Breast epithelium (tissue), 3 donors: ENCODE measurements at regions not wholly inside any gene's neighbourhood (a gene's known extent, or its start where the extent isn't known, plus 50 kb on each side); places are given as distances from the start of the nearest gene placed in this dataset.

Source experiments
- CTCF ChIP-seq, 3 donors: fragments of 450-650 bp; IDR thresholded peaks; one replicate each; pipeline ENCODE4 v1.5.1; 2016 to 2017; ENCODE audit warnings: antibody characterized with exemption in 3 of 3, mild to moderate bottlenecking in 3 of 3, moderate library complexity in 3 of 3
- POLR2A ChIP-seq: fragments of 450-650 bp; IDR thresholded peaks from one replicate; pipeline ENCODE4 v1.6.1; 2016; ENCODE audit warnings: antibody characterized with exemption, mild to moderate bottlenecking, moderate library complexity
- POLR2AphosphoS5 ChIP-seq, 3 donors: sonication (generic); formaldehyde crosslinking; IDR thresholded peaks; one replicate each; pipeline ENCODE4 v1.6.1; 2017; ENCODE audit warnings: antibody characterized with exemption in 3 of 3

GRCh38 chr14:38786921-38787320 lies 316.1 kb downstream of the SEC23A start:
- TF ChIP-seq CTCF (IDR thresholded peaks at IDR 0.05), result no peak
- TF ChIP-seq POLR2AphosphoS5 (IDR thresholded peaks at IDR 0.05), result no peak
- TF ChIP-seq POLR2A, result no peak
